GM12864 (cell line): ENCODE measurements at regions not wholly inside any gene's neighbourhood (a gene's known extent, or its start where the extent isn't known, plus 50 kb on each side); places are given as distances from the start of the nearest gene placed in this dataset.
A peak's percentile ranks its signal among the peaks of the same experiment; 100 is the strongest.

Experiments used
- DNase-seq: peaks from one replicate; pipeline ENCODE4 v3.0.0-alpha.2; 2011; ENCODE audit warnings: low read depth
- H3K4me3 ChIP-seq: 2 replicates; pipeline ENCODE4 v1.5.1; 2011; ENCODE audit warnings: mild to moderate bottlenecking, low read depth, low read length, control low read depth
- CTCF ChIP-seq: IDR thresholded peaks from 2 replicates; pipeline ENCODE4 v1.5.1; 2011; ENCODE audit warnings: low read depth, mild to moderate bottlenecking, moderate library complexity, low read length, control low read depth, inconsistent platforms; ENCODE audit errors: missing control alignments

GRCh38 chr3:106326941-106327695 lies 458.3 kb upstream of the CBLB start:
- DNase-seq = no peak
- no peak for TF ChIP-seq CTCF
- H3K4me3 ChIP-seq = no peak overlapping the region

DNA sequence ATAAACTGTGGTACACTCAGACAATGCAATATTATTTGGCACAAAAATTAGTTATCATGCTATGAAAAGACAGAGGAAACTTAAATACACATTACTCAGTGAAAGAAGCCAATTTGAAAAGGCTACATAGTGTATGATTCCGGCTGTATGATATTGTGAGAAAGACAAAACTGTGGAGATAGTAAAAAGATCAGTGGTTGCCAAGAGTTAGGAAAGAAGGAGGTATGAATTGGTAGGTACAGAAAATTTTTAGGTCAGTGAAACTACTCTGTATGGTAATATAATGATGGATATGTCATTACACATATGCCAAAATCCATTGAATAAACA lies 458.8 kb upstream of the CBLB start:
- H3K4me3 ChIP-seq = no peak overlapping the region
- DNase-seq = no peak
- no peak for TF ChIP-seq CTCF

DNA sequence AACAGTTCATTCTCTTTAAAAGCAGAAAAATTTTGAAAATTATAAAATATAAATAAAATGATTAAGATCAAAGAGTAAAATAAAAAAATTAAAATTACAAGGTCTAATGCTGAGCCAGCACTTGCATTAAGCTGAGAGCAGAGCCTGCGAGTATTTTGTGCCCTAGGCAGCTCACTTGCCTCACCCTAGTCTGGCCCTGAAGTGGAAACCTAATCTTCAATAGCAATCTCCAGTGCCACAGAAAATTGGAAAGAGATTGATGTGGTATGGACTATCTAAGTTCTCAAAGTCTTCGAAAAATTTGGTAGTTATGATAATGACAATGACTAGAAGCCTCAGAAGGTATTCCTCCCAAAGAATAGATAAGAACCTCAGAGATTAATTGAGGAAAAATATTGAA lies 459.4 kb upstream of the CBLB start:
- no peak overlapping the region for H3K4me3 ChIP-seq
- no peak for DNase-seq
- no peak for TF ChIP-seq CTCF

GRCh38 chr3:106329521-106329920 lies 460.7 kb upstream of the CBLB start:
- DNase-seq = no peak
- no peak for TF ChIP-seq CTCF
- H3K4me3 ChIP-seq = no peak overlapping the region

DNA sequence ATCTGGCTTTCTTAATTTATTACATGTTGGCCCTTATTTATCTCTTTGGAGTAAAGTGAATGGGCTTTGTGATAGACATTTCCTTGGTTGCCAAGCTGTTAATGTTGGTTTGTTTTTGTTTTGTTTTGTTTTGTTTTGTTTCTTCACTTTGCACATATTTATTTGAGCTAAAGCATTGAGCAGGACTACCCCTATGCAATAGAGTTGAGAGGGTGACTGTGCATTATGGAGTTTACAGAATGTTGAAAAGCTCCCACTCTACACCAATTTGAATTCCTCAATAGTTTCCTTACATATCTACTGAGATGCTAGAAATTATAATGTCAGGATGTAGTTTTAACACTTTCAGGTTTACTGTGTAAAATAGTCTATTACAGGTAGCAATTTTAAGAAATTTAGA lies 462.8 kb upstream of the CBLB start:
- DNase-seq = no peak
- no peak overlapping the region for H3K4me3 ChIP-seq
- TF ChIP-seq CTCF = no peak

- no peak for TF ChIP-seq CTCF
- H3K4me3 ChIP-seq = no peak overlapping the region
- no peak for DNase-seq
These were observed 463.3 kb upstream of the CBLB start for GRCh38 chr3:106332129-106332528.

GRCh38 chr3:106332884-106333283 lies 464.1 kb upstream of the CBLB start:
- H3K4me3 ChIP-seq = no peak overlapping the region
- DNase-seq = peak; percentile 36

More at GRCh38 chr3:106332884-106333283, 464.1 kb upstream of the CBLB start:
- peak; percentile 21 for TF ChIP-seq CTCF
